Neural cell (in vitro differentiated cells): ENCODE measurements at regions not wholly inside any gene's neighbourhood (a gene's known extent, or its start where the extent isn't known, plus 50 kb on each side); places are given as distances from the start of the nearest gene placed in this dataset.

Experiments
- H2AFZ ChIP-seq: fragments of 200-600, 300-800 bp; sonication (generic), shearing (Covaris generic); 2 replicates; pipeline ENCODE4 v1.6.0; 2014; ENCODE audit warnings: low read depth, mild to moderate bottlenecking, antibody characterized with exemption, low read length, moderate library complexity
- H3F3A ChIP-seq: fragments of 200-600 bp; shearing (Covaris generic); 2 replicates; pipeline ENCODE4 v1.6.1; 2016; ENCODE audit warnings: mild to moderate bottlenecking, moderate library complexity, mixed read lengths, antibody characterized with exemption, low read length; ENCODE audit not compliant: insufficient read depth, poor library complexity, severe bottlenecking
- H3K27ac ChIP-seq: fragments of 200-600, 300-800 bp; sonication (generic), shearing (Covaris generic); 2 replicates; pipeline ENCODE4 v1.5.1; 2014; ENCODE audit warnings: mild to moderate bottlenecking, low read length, moderate library complexity
- H3K27me3 ChIP-seq: fragments of 300-800, 200-600 bp; sonication (generic), shearing (Covaris generic); 2 replicates; pipeline ENCODE4 v1.6.0; 2014; ENCODE audit warnings: mild to moderate bottlenecking, low read depth, low read length, moderate library complexity; ENCODE audit not compliant: insufficient read depth
- H3K36me3 ChIP-seq: fragments of 300-800, 200-600 bp; sonication (generic), shearing (Covaris generic); 2 replicates; pipeline ENCODE4 v1.5.1; 2014; ENCODE audit warnings: mild to moderate bottlenecking, antibody characterized with exemption, low read length, moderate library complexity; ENCODE audit not compliant: insufficient read depth
- H3K4me2 ChIP-seq: fragments of 300-800, 200-600 bp; sonication (generic), shearing (Covaris generic); 2 replicates; pipeline ENCODE4 v1.6.0; 2014; ENCODE audit warnings: mild to moderate bottlenecking, low read length
- H3K4me3 ChIP-seq: fragments of 300-800, 200-600 bp; sonication (generic), shearing (Covaris generic); 2 replicates; pipeline ENCODE4 v1.5.1; 2014; ENCODE audit warnings: mild to moderate bottlenecking, low read length, moderate library complexity
- H3K79me2 ChIP-seq: fragments of 200-600 bp; shearing (Covaris generic); replicated peaks from 2 replicates; pipeline ENCODE4 v1.6.0; 2014; ENCODE audit warnings: mild to moderate bottlenecking, low read length, moderate library complexity; ENCODE audit not compliant: insufficient read depth
- H3K9ac ChIP-seq: fragments of 300-800, 200-600 bp; sonication (generic), shearing (Covaris generic); 2 replicates; pipeline ENCODE4 v1.6.1; 2016; ENCODE audit warnings: mild to moderate bottlenecking, low read length, mixed read lengths
- H3K9me2 ChIP-seq: fragments of 200-600 bp; shearing (Covaris generic); 2 replicates; pipeline ENCODE4 v1.6.1; 2016; ENCODE audit warnings: mild to moderate bottlenecking, low read length, mixed read lengths; ENCODE audit not compliant: insufficient read depth
- H3K9me3 ChIP-seq: fragments of 200-600, 300-800 bp; sonication (generic), shearing (Covaris generic); 2 replicates; pipeline ENCODE4 v1.6.1; 2016; ENCODE audit warnings: mild to moderate bottlenecking, mixed run types, low read length, moderate library complexity, mixed read lengths
- H4K20me1 ChIP-seq: fragments of 200-600 bp; shearing (Covaris generic); 2 replicates; pipeline ENCODE4 v1.6.1; 2016; ENCODE audit warnings: mild to moderate bottlenecking, mixed run types; ENCODE audit not compliant: insufficient read depth
- EP300 ChIP-seq: fragments of 450-650 bp; conservative IDR thresholded peaks from 2 replicates; pipeline ENCODE4 v1.6.1; 2014; ENCODE audit warnings: antibody characterized with exemption, mild to moderate bottlenecking, moderate library complexity; ENCODE audit not compliant: poor library complexity, severe bottlenecking
- MXI1 ChIP-seq: fragments of 450-650 bp; conservative IDR thresholded peaks from 2 replicates; pipeline ENCODE4 v1.6.1; 2014; ENCODE audit warnings: antibody characterized with exemption, mild to moderate bottlenecking; ENCODE audit not compliant: poor library complexity, severe bottlenecking
- POLR2AphosphoS5 ChIP-seq: IDR thresholded peaks from 2 replicates; pipeline ENCODE4 v1.6.1; 2012
- REST ChIP-seq: IDR thresholded peaks from 2 replicates; pipeline ENCODE4 v1.6.1; 2012; ENCODE audit warnings: borderline replicate concordance
- SMC3 ChIP-seq: fragments of 450-650 bp; conservative IDR thresholded peaks from 2 replicates; pipeline ENCODE4 v1.6.1; 2014; ENCODE audit warnings: antibody characterized with exemption, mild to moderate bottlenecking, moderate library complexity; ENCODE audit not compliant: poor library complexity
- TAF1 ChIP-seq: IDR thresholded peaks from 2 replicates; pipeline ENCODE4 v1.6.1; 2012; ENCODE audit warnings: low read depth
- TF ChIP-seq, protein P1 (sequence below): fragments of 450-650 bp; IDR thresholded peaks from 2 replicates; pipeline ENCODE4 v1.5.1; 2014; ENCODE audit warnings: antibody characterized with exemption, mild to moderate bottlenecking, moderate library complexity; ENCODE audit not compliant: poor library complexity, severe bottlenecking

DNA sequence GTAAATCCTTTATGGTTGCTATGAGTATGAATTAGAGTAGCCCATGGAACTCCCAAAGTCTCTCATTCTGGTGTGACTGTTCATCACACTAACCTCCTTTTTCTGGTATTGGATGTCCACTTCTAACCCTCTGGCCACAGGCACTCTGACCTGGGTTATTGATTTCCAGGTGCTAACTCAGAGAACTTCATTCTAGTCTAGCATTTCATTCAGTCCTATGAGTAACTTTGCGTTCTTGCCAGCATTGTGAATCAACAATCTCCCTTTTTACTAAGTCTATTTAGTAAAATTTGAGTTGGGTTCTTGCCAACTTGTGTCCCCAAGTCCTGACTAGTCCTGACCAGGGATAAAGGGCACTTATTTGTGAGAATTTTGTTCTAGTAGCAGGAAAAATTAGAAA lies 103.5 kb downstream of the SNX18 start:
- TF ChIP-seq, protein P1, sequence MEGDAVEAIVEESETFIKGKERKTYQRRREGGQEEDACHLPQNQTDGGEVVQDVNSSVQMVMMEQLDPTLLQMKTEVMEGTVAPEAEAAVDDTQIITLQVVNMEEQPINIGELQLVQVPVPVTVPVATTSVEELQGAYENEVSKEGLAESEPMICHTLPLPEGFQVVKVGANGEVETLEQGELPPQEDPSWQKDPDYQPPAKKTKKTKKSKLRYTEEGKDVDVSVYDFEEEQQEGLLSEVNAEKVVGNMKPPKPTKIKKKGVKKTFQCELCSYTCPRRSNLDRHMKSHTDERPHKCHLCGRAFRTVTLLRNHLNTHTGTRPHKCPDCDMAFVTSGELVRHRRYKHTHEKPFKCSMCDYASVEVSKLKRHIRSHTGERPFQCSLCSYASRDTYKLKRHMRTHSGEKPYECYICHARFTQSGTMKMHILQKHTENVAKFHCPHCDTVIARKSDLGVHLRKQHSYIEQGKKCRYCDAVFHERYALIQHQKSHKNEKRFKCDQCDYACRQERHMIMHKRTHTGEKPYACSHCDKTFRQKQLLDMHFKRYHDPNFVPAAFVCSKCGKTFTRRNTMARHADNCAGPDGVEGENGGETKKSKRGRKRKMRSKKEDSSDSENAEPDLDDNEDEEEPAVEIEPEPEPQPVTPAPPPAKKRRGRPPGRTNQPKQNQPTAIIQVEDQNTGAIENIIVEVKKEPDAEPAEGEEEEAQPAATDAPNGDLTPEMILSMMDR, result no peak
- TF ChIP-seq EP300 (no peak), MXI1 (no peak), TAF1 (no peak), SMC3 (no peak), POLR2AphosphoS5 (no peak), REST (no peak)
- Histone ChIP-seq H3K36me3 (no peaks in the 10 kb centered on the region), H3K79me2 (no peaks in the 10 kb centered on the region), H3K9me2 (no peaks in the 10 kb centered on the region), H3K4me2 (no peak overlapping the region), H3K4me3 (no peak overlapping the region), H2AFZ (no peak overlapping the region), H3K27ac (no peak overlapping the region), H3K27me3 (no peaks in the 10 kb centered on the region), H4K20me1 (no peaks in the 10 kb centered on the region), H3K9me3 (no peaks in the 10 kb centered on the region), H3F3A (no peaks in the 10 kb centered on the region), H3K9ac (no peak overlapping the region)

- Histone ChIP-seq H3K9ac (no peak overlapping the region), H4K20me1 (no peaks in the 10 kb centered on the region), H3K36me3 (no peaks in the 10 kb centered on the region), H3K4me2 (no peak overlapping the region), H3K27ac (no peak overlapping the region), H3K27me3 (no peaks in the 10 kb centered on the region), H3K4me3 (no peak overlapping the region), H3K79me2 (no peaks in the 10 kb centered on the region), H3F3A (no peaks in the 10 kb centered on the region), H3K9me3 (no peaks in the 10 kb centered on the region), H2AFZ (no peak overlapping the region), H3K9me2 (no peaks in the 10 kb centered on the region)
- TF ChIP-seq POLR2AphosphoS5 (no peak), SMC3 (no peak), REST (no peak), MXI1 (no peak)
- TF ChIP-seq, protein P1, result no peak
Measured at GRCh38 chr5:54620141-54620933, 102.8 kb downstream of the SNX18 start.
